ENCODE measurements at regions not wholly inside any gene's neighbourhood (a gene's known extent, or its start where the extent isn't known, plus 50 kb on each side); places are given as distances from the start of the nearest gene placed in this dataset.

DNA sequence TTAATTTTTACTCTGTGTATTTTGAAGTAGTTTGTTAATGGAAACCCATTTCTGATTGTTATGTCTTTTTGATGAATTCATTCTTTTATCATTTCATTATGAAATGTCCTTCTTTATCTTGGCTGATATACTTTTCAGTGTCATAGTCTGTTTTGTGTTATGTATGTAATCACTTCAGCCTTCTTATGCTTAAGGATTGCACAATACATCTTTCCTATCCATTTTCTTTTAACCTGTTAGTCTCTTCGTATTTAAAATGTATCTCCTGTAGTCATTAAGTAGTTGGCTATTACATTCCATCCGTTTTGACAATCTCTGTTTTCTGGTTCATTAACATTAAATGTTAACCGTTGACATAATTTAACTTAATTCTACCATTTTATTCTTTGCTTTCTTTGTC is 344.6 kb upstream of the CTNND2 start (continued):
- TF ChIP-seq, protein P1, sequence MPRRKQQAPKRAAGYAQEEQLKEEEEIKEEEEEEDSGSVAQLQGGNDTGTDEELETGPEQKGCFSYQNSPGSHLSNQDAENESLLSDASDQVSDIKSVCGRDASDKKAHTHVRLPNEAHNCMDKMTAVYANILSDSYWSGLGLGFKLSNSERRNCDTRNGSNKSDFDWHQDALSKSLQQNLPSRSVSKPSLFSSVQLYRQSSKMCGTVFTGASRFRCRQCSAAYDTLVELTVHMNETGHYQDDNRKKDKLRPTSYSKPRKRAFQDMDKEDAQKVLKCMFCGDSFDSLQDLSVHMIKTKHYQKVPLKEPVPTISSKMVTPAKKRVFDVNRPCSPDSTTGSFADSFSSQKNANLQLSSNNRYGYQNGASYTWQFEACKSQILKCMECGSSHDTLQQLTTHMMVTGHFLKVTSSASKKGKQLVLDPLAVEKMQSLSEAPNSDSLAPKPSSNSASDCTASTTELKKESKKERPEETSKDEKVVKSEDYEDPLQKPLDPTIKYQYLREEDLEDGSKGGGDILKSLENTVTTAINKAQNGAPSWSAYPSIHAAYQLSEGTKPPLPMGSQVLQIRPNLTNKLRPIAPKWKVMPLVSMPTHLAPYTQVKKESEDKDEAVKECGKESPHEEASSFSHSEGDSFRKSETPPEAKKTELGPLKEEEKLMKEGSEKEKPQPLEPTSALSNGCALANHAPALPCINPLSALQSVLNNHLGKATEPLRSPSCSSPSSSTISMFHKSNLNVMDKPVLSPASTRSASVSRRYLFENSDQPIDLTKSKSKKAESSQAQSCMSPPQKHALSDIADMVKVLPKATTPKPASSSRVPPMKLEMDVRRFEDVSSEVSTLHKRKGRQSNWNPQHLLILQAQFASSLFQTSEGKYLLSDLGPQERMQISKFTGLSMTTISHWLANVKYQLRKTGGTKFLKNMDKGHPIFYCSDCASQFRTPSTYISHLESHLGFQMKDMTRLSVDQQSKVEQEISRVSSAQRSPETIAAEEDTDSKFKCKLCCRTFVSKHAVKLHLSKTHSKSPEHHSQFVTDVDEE (CRISPR knock-in tag; IDR thresholded peaks at IDR 0.05), result no peak

DNA sequence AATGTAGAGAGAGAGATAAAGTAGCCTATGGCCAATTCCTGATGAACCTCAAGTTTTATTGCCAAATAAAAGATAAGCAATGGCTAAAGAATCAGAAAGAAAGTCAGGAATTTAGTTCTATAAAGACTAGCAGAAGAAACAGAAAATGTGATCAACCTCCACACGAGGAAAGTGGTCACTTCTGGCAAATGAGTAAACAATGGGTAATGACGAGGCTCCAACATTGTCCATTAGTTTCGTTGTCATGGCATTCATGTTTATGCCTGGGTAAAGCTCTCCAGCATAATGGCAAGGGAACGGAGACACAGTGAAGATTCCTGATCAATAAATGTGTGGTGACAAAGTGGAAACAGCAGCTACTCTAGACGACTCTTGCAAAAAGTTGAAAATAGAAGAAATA is 341.8 kb upstream of the CTNND2 start:
- ATAC-seq, result no peak
- no peak for TF ChIP-seq ZNF8 (CRISPR knock-in tag; IDR thresholded peaks at IDR 0.05)
- TF ChIP-seq, protein P2, sequence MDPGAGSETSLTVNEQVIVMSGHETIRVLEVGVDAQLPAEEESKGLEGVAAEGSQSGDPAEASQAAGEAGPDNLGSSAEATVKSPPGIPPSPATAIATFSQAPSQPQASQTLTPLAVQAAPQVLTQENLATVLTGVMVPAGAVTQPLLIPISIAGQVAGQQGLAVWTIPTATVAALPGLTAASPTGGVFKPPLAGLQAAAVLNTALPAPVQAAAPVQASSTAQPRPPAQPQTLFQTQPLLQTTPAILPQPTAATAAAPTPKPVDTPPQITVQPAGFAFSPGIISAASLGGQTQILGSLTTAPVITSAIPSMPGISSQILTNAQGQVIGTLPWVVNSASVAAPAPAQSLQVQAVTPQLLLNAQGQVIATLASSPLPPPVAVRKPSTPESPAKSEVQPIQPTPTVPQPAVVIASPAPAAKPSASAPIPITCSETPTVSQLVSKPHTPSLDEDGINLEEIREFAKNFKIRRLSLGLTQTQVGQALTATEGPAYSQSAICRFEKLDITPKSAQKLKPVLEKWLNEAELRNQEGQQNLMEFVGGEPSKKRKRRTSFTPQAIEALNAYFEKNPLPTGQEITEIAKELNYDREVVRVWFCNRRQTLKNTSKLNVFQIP (CRISPR knock-in tag; IDR thresholded peaks at IDR 0.05; ENCODE audit: borderline replicate concordance, low read depth), result no peak
- TF ChIP-seq OSR1 (CRISPR knock-in tag; IDR thresholded peaks at IDR 0.05), result no peak
- no peak for TF ChIP-seq GLIS3 (CRISPR knock-in tag; IDR thresholded peaks at IDR 0.05)
- no peak for TF ChIP-seq CSDC2 (CRISPR knock-in tag; IDR thresholded peaks at IDR 0.05)
- TF ChIP-seq ESRRG (CRISPR knock-in tag; IDR thresholded peaks at IDR 0.05), result no peak
- no peak for TF ChIP-seq ARNTL (CRISPR knock-in tag; IDR thresholded peaks at IDR 0.05; ENCODE audit: borderline replicate concordance, low read depth)
- TF ChIP-seq ISL1 (CRISPR knock-in tag; IDR thresholded peaks at IDR 0.05), result no peak
- no peak for TF ChIP-seq RARB (CRISPR knock-in tag; IDR thresholded peaks at IDR 0.05)
- TF ChIP-seq ZC3H10 (CRISPR knock-in tag; IDR thresholded peaks at IDR 0.05), result no peak
- TF ChIP-seq ZNF70 (CRISPR knock-in tag; IDR thresholded peaks at IDR 0.05), result no peak
- TF ChIP-seq, protein P3, sequence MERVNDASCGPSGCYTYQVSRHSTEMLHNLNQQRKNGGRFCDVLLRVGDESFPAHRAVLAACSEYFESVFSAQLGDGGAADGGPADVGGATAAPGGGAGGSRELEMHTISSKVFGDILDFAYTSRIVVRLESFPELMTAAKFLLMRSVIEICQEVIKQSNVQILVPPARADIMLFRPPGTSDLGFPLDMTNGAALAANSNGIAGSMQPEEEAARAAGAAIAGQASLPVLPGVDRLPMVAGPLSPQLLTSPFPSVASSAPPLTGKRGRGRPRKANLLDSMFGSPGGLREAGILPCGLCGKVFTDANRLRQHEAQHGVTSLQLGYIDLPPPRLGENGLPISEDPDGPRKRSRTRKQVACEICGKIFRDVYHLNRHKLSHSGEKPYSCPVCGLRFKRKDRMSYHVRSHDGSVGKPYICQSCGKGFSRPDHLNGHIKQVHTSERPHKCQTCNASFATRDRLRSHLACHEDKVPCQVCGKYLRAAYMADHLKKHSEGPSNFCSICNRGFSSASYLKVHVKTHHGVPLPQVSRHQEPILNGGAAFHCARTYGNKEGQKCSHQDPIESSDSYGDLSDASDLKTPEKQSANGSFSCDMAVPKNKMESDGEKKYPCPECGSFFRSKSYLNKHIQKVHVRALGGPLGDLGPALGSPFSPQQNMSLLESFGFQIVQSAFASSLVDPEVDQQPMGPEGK (CRISPR knock-in tag; IDR thresholded peaks at IDR 0.05; ENCODE audit: borderline replicate concordance), result no peak
- no peak for TF ChIP-seq ZNF565 (CRISPR knock-in tag; conservative IDR thresholded peaks at IDR 0.05; ENCODE audit: low read depth)
- no peak for TF ChIP-seq BACH2 (CRISPR knock-in tag; IDR thresholded peaks at IDR 0.05; ENCODE audit: borderline replicate concordance)
- TF ChIP-seq ZFP30 (CRISPR knock-in tag; IDR thresholded peaks at IDR 0.05), result no peak

DNA sequence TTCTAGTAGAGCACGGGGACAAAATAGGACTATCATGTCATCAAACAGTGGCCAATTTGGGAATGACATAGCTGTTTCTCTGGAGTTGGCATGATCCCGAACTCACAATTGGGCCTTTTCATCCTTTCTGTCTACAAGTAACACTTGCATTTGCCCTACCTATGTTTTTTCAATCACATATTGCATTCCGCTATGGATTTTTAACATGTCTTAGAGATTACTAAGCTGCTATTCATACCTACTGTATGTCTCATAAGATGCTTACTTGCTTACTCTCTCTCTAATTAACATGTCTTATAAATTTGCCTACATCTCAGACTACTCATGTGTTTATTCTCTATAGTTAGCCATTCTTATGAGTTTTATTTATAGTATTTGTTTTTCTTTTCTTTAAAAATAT is 341.2 kb upstream of the CTNND2 start:
- TF ChIP-seq ZC3H10 (CRISPR knock-in tag; IDR thresholded peaks at IDR 0.05), result no peak
- TF ChIP-seq, protein P4, sequence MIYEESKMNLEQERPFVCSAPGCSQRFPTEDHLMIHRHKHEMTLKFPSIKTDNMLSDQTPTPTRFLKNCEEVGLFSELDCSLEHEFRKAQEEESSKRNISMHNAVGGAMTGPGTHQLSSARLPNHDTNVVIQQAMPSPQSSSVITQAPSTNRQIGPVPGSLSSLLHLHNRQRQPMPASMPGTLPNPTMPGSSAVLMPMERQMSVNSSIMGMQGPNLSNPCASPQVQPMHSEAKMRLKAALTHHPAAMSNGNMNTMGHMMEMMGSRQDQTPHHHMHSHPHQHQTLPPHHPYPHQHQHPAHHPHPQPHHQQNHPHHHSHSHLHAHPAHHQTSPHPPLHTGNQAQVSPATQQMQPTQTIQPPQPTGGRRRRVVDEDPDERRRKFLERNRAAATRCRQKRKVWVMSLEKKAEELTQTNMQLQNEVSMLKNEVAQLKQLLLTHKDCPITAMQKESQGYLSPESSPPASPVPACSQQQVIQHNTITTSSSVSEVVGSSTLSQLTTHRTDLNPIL (CRISPR knock-in tag; IDR thresholded peaks at IDR 0.05; ENCODE audit: low read depth), result no peak
- TF ChIP-seq, protein P1 (CRISPR knock-in tag; IDR thresholded peaks at IDR 0.05), result no peak
- TF ChIP-seq ZNF70 (CRISPR knock-in tag; IDR thresholded peaks at IDR 0.05), result no peak
- no peak for TF ChIP-seq CSDC2 (CRISPR knock-in tag; IDR thresholded peaks at IDR 0.05)
- TF ChIP-seq PPARA (CRISPR knock-in tag; IDR thresholded peaks at IDR 0.05; ENCODE audit: borderline replicate concordance), result no peak
- TF ChIP-seq, protein P2 (CRISPR knock-in tag; IDR thresholded peaks at IDR 0.05; ENCODE audit: borderline replicate concordance, low read depth), result no peak
- TF ChIP-seq ZNF565 (CRISPR knock-in tag; conservative IDR thresholded peaks at IDR 0.05; ENCODE audit: low read depth), result no peak
- no peak for TF ChIP-seq ISL1 (CRISPR knock-in tag; IDR thresholded peaks at IDR 0.05)
- TF ChIP-seq BACH2 (CRISPR knock-in tag; IDR thresholded peaks at IDR 0.05; ENCODE audit: borderline replicate concordance), result no peak
- TF ChIP-seq, protein P3 (CRISPR knock-in tag; IDR thresholded peaks at IDR 0.05; ENCODE audit: borderline replicate concordance), result no peak

More for the DNA sequence above, 341.2 kb upstream of the CTNND2 start:
- no peak for ATAC-seq

Data from SK-N-SH treated with all-trans-retinoic acid at 6 μM for 48 hours (cell line).